ENCODE measurements at regions not wholly inside any gene's neighbourhood (a gene's known extent, or its start where the extent isn't known, plus 50 kb on each side); places are given as distances from the start of the nearest gene placed in this dataset.

DNA sequence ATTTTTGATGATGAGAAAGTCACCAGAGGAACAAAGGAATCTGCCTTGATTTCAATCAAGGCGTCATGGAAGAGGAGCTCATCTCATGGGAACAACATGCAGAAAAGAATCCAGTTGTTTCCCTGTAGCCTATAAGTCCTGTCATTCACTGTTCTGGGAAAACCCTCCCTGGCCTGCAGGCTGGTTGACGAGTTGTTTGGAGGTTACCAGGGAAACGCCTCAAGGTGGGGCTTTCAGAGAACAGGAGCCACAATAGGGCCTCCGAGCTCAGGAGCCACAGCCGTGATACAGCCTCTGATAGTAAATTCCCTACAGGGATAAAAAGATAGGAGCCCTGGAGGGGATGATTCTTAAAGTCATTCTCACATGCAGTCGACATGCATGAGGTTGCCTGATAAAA lies 135.2 kb downstream of the PSMG1 start:
- H3K27ac ChIP-seq = no peak overlapping the region
- no peaks in the 10 kb centered on the region for H3K9me3 ChIP-seq
- no peaks in the 10 kb centered on the region for H3K36me3 ChIP-seq
- TF ChIP-seq, protein P1, sequence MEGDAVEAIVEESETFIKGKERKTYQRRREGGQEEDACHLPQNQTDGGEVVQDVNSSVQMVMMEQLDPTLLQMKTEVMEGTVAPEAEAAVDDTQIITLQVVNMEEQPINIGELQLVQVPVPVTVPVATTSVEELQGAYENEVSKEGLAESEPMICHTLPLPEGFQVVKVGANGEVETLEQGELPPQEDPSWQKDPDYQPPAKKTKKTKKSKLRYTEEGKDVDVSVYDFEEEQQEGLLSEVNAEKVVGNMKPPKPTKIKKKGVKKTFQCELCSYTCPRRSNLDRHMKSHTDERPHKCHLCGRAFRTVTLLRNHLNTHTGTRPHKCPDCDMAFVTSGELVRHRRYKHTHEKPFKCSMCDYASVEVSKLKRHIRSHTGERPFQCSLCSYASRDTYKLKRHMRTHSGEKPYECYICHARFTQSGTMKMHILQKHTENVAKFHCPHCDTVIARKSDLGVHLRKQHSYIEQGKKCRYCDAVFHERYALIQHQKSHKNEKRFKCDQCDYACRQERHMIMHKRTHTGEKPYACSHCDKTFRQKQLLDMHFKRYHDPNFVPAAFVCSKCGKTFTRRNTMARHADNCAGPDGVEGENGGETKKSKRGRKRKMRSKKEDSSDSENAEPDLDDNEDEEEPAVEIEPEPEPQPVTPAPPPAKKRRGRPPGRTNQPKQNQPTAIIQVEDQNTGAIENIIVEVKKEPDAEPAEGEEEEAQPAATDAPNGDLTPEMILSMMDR (IDR thresholded peaks at IDR 0.05) = no peak
- no peaks in the 10 kb centered on the region for H3K27me3 ChIP-seq
- no peaks in the 10 kb centered on the region for H3K4me1 ChIP-seq (ENCODE audit: control insufficient read depth in 1 of 2, insufficient read depth in 1 of 2, low read depth in 1 of 2, low read length in 1 of 2)
- no peak overlapping the region for H3K4me3 ChIP-seq (ENCODE audit: low read depth in 1 of 2, low read length in 1 of 2)

DNA sequence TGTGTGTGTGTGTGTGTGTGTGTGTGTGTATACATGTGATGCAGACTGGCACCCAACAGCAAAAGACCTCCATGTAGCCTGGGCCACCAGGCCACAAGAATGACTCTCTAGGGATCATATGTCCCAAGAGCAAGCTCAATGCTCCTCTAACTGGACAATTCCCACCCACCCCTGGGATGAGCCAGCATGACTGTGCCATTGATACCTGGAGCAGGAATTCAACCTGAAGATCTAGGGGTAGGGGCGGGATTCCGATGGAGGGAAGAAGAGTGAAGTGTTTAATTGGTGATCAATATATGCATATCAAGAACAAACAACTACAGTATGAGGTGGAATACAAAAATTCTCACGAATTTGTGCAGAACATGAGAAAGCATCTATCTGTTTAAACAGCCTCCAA lies 136.2 kb downstream of the PSMG1 start:
- Histone ChIP-seq H3K27me3 (no peaks in the 10 kb centered on the region), H3K27ac (no peak overlapping the region), H3K9me3 (no peaks in the 10 kb centered on the region), H3K36me3 (no peaks in the 10 kb centered on the region), H3K4me3 (ENCODE audit: low read depth in 1 of 2, low read length in 1 of 2) (no peak overlapping the region), H3K4me1 (ENCODE audit: control insufficient read depth in 1 of 2, insufficient read depth in 1 of 2, low read depth in 1 of 2, low read length in 1 of 2) (no peaks in the 10 kb centered on the region)
- TF ChIP-seq, protein P1 (IDR thresholded peaks at IDR 0.05) = no peak

DNA sequence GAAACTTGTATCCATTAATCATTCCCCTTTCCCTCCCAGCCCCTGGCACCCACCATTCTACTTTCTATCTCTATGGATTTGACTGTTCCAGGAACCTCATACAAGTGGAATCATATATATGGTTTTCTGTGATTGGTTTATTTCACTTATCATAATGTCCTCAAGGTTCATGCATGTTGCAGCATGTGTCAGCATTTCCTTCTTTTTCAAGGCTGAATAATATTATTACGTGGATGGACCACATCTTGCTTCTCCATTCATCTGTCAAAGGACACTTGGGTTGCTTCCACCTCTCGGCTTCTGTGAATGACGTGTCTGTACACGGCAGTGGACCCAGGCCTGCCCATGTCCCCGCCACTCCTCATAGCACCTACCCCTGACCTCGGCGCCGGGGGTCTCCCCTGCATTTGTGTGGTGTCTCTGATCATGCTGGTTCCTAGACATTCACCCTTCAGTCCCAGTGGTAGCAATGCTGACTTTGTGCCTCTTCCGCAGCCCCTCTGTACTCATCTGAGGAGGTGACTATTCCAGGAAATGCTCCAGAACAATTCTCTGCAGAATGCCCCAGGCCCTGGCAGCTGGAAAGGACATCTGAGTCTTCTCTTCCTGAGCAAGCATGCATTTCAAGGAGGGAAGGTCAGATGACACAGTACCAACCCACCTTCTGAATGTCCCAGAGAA lies 136.9 kb downstream of the PSMG1 start:
- no peak overlapping the region for H3K27ac ChIP-seq

DNA sequence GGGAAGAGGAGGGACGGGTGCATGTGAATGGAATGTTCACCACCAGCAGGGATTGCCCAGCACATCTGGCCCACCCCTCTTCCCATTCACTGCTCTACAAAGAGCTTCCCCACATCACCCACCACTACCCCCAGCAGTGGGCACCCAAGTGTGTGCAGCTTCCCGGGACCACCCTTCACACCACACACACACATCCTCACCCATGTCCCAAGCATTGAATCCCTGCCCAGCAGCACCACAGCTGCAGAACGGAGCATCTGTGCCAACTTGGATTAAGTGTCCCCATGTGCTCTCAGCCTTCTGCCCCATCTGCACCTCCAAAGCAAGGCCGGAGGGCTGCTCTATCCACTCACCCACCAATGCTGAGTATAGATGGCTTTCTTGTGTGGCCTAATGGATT lies 141.4 kb downstream of the PSMG1 start:
- Histone ChIP-seq H3K4me1 (ENCODE audit: control insufficient read depth in 1 of 2, insufficient read depth in 1 of 2, low read depth in 1 of 2, low read length in 1 of 2) (no peaks in the 10 kb centered on the region), H3K27ac (no peak overlapping the region), H3K36me3 (no peaks in the 10 kb centered on the region), H3K27me3 (no peaks in the 10 kb centered on the region), H3K9me3 (no peaks in the 10 kb centered on the region), H3K4me3 (ENCODE audit: low read depth in 1 of 2, low read length in 1 of 2) (no peak overlapping the region)
- TF ChIP-seq, protein P1 (IDR thresholded peaks at IDR 0.05) = no peak

More for the DNA sequence above, 136.9 kb downstream of the PSMG1 start:
- TF ChIP-seq, protein P1 (IDR thresholded peaks at IDR 0.05) = no peak
- Histone ChIP-seq H3K4me1 (ENCODE audit: control insufficient read depth in 1 of 2, insufficient read depth in 1 of 2, low read depth in 1 of 2, low read length in 1 of 2) (no peaks in the 10 kb centered on the region), H3K36me3 (no peaks in the 10 kb centered on the region), H3K9me3 (no peaks in the 10 kb centered on the region), H3K4me3 (ENCODE audit: low read depth in 1 of 2, low read length in 1 of 2) (no peak overlapping the region), H3K27me3 (no peaks in the 10 kb centered on the region)

DNA sequence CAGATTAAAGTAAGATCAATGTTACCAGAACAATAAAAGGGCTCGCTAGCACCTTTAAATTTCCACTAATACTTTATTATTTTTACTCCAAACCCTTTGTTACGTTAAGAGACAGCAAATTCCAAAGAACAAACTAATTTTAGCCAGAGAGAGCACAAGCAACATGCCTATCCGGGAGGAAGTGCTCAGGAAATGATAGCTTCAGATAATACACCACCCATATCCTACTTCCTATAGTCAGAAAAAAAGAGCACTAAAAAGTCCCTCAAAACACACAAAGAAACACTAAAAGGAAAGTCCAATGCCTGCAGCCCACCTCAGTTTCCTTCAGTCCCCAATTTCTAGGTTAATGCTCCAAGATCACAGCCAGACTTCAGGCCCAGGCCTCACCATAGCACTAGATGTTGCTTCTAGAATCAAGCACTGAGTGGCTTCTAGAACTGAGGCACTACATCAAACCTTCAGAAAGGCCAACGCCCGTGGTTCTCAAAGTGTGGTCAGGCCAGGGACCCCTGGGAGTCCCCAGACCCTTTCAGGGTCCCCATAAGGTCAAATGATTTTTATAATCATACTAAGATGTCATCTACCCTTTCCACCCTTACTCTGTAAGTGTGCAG lies 142.6 kb downstream of the PSMG1 start:
- Histone ChIP-seq H3K36me3 (no peaks in the 10 kb centered on the region), H3K27ac (no peak overlapping the region), H3K27me3 (no peaks in the 10 kb centered on the region), H3K9me3 (no peaks in the 10 kb centered on the region), H3K4me3 (ENCODE audit: low read depth in 1 of 2, low read length in 1 of 2) (no peak overlapping the region), H3K4me1 (ENCODE audit: control insufficient read depth in 1 of 2, insufficient read depth in 1 of 2, low read depth in 1 of 2, low read length in 1 of 2) (no peaks in the 10 kb centered on the region)
- TF ChIP-seq, protein P1 (IDR thresholded peaks at IDR 0.05) = no peak
